Fibroblast of lung (primary cell): ENCODE measurements at regions not wholly inside any gene's neighbourhood (a gene's known extent, or its start where the extent isn't known, plus 50 kb on each side); places are given as distances from the start of the nearest gene placed in this dataset.

Source experiments
- CTCF ChIP-seq, 2 donors: IDR thresholded peaks in 1 of 2; conservative IDR thresholded peaks in 1 of 2; 1 replicate in 1 of 2; 2 replicates in 1 of 2; pipeline ENCODE4 v1.5.1; 2011 to 2012; ENCODE audit warnings: low read length in 2 of 2, control low read depth in 1 of 2, inconsistent platforms in 1 of 2, low read depth in 1 of 2, mild to moderate bottlenecking in 1 of 2
- EZH2 ChIP-seq: IDR thresholded peaks from 2 replicates; pipeline ENCODE4 v1.5.1; 2012; ENCODE audit warnings: low read length, control low read depth, mild to moderate bottlenecking; ENCODE audit errors: missing control alignments

GRCh38 chr13:70792121-70792520 lies 683.9 kb upstream of the KLHL1 start:
- TF ChIP-seq CTCF (conservative IDR thresholded peaks at IDR 0.05 in 1 of 2, IDR thresholded peaks at IDR 0.05 in 1 of 2; ENCODE audit: low read depth in 1 of 2, low read length in 2 of 2) = no peak
- TF ChIP-seq EZH2 = no peak
